NT2/D1 (cell line): ENCODE measurements at regions not wholly inside any gene's neighbourhood (a gene's known extent, or its start where the extent isn't known, plus 50 kb on each side); places are given as distances from the start of the nearest gene placed in this dataset.

Experiments
- DNase-seq: peaks from one replicate; pipeline ENCODE4 v3.0.0-alpha.2; 2011; ENCODE audit warnings: low read depth, low spot score
- H3K27me3 ChIP-seq: 2 replicates; pipeline ENCODE4 v1.6.0; 2011; ENCODE audit warnings: mild to moderate bottlenecking; ENCODE audit not compliant: insufficient read length, insufficient read depth
- H3K36me3 ChIP-seq: 2 replicates; pipeline ENCODE4 v1.6.1; 2011; ENCODE audit warnings: mild to moderate bottlenecking, low read length, mixed read lengths; ENCODE audit not compliant: insufficient read depth, insufficient read length
- H3K4me1 ChIP-seq: 2 replicates; pipeline ENCODE4 v1.5.1; 2011; ENCODE audit not compliant: insufficient read depth, insufficient read length
- H3K4me3 ChIP-seq: 2 replicates; pipeline ENCODE4 v1.5.1; 2011; ENCODE audit warnings: low read depth; ENCODE audit not compliant: insufficient read length
- H3K9ac ChIP-seq: 2 replicates; pipeline ENCODE4 v1.6.0; 2011; ENCODE audit warnings: low read depth; ENCODE audit not compliant: insufficient read length
- H3K9me3 ChIP-seq: 2 replicates; pipeline ENCODE4 v1.5.1; 2011; ENCODE audit warnings: mild to moderate bottlenecking, low read length; ENCODE audit not compliant: insufficient read depth
- SUZ12 ChIP-seq: IDR thresholded peaks from 2 replicates; pipeline ENCODE4 v1.6.1; 2011; ENCODE audit not compliant: insufficient read length, insufficient read depth; ENCODE audit errors: extremely low read depth
- YY1 ChIP-seq: IDR thresholded peaks from 2 replicates; pipeline ENCODE4 v1.6.1; 2011; ENCODE audit not compliant: insufficient read length, insufficient read depth
- ZNF274 ChIP-seq: IDR thresholded peaks from 2 replicates; pipeline ENCODE4 v1.6.1; 2011; ENCODE audit warnings: mild to moderate bottlenecking, low read depth, low read length

DNA sequence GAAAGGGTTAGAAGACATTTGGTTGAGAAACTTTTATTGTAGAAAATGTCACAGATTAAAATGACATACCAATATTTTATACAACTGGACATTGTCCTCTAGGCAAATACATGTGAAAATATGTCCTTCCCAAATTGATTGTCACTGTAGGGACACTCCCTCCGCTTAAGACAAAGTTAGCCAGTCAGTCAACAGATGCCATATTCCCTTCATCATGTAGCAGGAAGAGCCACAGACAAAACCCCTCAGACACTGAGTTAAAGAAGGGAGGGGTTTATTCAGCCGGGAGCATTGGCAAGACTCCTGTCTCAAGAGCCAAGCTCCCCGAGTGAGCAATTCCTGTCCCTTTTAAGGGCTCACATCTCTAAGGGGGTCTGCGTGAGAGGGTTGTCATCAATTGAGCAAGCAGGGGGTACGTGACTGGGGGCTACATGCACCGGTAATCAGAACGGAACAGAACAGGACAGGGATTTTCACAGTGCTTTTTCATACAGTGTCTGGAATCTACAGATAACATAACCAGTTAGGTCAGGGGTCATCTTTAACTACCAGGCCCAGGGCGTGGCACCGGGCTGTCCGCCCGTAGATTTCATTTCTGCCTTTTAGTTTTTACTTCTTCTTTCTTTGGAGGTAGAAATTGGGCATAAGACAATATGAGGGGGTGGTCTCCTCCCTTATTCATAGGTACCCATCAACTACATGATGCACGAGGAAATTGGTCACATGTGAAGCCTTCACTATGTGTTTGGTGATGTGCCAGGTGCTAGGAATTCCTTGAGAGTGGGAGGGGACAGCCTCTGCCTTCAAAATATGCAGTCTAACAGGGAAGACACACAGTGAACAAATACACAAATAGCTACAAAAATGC, 155.7 kb upstream of the CDYL start:
- H3K36me3 ChIP-seq = no peaks in the 10 kb centered on the region
- H3K4me3 ChIP-seq = no peak overlapping the region
- H3K4me1 ChIP-seq = no peaks in the 10 kb centered on the region
- no peaks in the 10 kb centered on the region for H3K27me3 ChIP-seq
- TF ChIP-seq ZNF274 (no peak), SUZ12 (no peak), YY1 (no peak)
- DNase-seq = no peak
- no peaks in the 10 kb centered on the region for H3K9me3 ChIP-seq
- H3K9ac ChIP-seq = no peak overlapping the region

DNA sequence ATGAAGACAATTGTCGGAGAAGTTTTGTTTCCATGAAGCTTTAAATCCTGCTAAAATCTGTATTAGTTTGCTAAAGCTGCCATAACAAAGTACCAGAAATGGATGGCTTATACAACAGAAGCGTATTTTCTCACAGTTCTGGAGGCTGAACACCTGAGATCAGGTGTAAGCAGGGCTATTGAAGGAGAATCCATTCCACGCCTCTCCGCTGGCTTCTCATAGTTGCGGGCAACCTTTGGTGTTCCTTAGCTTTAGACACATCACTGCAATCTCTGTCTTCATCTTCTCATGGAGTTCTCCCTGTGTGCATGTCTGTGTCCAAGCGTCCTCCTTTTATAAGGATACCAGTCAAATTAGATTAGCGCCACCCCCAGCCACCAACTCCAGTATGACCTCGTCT, 159.9 kb upstream of the CDYL start:
- no peaks in the 10 kb centered on the region for H3K27me3 ChIP-seq
- H3K9ac ChIP-seq = no peak overlapping the region
- DNase-seq = no peak
- no peaks in the 10 kb centered on the region for H3K9me3 ChIP-seq
- H3K4me1 ChIP-seq = no peaks in the 10 kb centered on the region
- TF ChIP-seq YY1 (no peak), SUZ12 (no peak), ZNF274 (no peak)
- H3K4me3 ChIP-seq = no peak overlapping the region
- no peaks in the 10 kb centered on the region for H3K36me3 ChIP-seq

DNA sequence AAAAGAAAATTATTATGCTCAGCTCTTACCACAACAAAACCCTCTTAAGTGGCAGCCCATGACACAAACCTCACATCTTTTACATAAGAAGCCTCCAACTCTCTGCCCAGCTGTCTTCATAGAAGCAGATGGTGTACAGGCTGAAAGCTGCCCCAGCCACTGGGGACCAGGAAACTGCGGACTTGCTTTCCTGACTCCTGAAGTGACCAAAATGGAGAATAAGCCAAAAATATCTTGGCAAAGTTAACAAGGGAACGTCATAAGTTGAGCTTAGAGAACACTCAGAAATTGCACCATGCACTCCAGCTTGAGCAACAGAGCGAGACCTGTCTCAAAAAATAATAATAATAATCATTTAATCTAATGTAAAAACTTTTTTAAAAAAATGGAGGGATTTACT, 160.3 kb upstream of the CDYL start:
- Histone ChIP-seq H3K36me3 (no peaks in the 10 kb centered on the region), H3K9ac (no peak overlapping the region), H3K4me3 (no peak overlapping the region), H3K27me3 (no peaks in the 10 kb centered on the region), H3K9me3 (no peaks in the 10 kb centered on the region), H3K4me1 (no peaks in the 10 kb centered on the region)
- DNase-seq = no peak
- TF ChIP-seq ZNF274 (no peak), SUZ12 (no peak), YY1 (no peak)

DNA sequence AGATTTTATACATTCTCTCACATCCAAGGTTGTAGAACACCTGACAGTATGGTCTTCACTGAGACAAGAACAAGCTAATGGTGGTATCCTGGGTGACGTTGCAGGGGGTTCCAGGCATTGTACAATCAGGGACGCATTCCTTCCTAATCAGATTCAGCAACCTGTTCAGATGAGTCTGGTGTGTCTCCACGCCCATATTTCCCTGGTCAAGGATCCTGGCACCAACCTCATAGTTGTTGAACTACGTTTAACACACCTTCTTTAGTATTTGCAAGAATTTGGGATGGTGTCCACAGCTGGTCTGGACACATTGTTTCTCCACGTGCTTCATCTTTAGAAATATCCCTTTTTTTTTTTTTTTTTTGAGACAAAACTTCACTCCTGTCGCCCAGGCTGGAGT, 161.0 kb upstream of the CDYL start:
- no peak for TF ChIP-seq YY1
- TF ChIP-seq SUZ12 = no peak
- TF ChIP-seq ZNF274 = no peak
- H3K9me3 ChIP-seq = no peaks in the 10 kb centered on the region
- no peaks in the 10 kb centered on the region for H3K27me3 ChIP-seq
- no peaks in the 10 kb centered on the region for H3K36me3 ChIP-seq
- H3K4me3 ChIP-seq = no peak overlapping the region
- H3K4me1 ChIP-seq = no peaks in the 10 kb centered on the region
- H3K9ac ChIP-seq = no peak overlapping the region
- DNase-seq = no peak

DNA sequence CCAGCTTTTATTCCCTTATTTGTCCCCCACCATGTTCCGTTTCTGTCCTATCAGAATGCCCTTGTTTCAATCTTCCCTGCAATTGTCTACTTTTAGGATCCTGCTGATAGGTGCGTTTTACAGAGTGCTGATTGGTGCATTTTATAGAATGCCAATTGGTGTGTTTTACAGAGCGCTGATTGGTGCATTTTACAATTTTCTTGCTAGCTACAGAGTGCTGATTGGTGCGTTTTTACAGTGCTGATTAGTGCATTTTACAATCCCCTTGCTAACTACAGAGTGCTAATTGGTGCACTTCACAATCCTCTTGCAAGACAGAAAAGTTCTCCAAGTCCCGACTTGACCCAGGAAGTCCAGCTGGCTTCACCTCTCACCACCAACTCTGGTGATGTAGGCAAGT, 161.6 kb upstream of the CDYL start:
- H3K36me3 ChIP-seq = no peaks in the 10 kb centered on the region
- H3K4me1 ChIP-seq = no peaks in the 10 kb centered on the region
- TF ChIP-seq YY1 (no peak), SUZ12 (no peak), ZNF274 (no peak)
- no peaks in the 10 kb centered on the region for H3K27me3 ChIP-seq
- DNase-seq = no peak
- H3K9ac ChIP-seq = no peak overlapping the region
- no peaks in the 10 kb centered on the region for H3K9me3 ChIP-seq
- H3K4me3 ChIP-seq = no peak overlapping the region

DNA sequence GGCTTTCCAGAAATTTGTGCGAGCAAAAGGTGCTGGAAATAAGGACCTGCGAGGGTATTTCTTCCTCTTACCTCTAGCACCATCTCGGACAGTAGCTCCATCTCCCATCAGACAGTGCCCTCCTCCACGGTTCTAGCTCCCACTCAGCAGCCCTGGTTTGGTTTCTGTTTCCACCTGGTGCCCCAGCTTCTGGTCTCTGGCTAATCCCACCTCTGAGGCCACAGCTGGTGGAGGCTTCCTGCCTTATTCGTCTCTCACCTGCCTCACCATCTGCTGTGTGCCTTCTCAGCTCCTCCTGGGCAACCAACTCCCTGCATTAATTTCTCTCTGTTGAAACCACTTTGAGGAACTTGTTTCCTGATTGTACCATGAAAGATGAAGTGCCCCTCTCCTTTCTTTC, 162.4 kb upstream of the CDYL start:
- Histone ChIP-seq H3K4me3 (no peak overlapping the region), H3K9ac (no peak overlapping the region), H3K27me3 (no peaks in the 10 kb centered on the region), H3K4me1 (no peaks in the 10 kb centered on the region), H3K9me3 (no peaks in the 10 kb centered on the region), H3K36me3 (no peaks in the 10 kb centered on the region)
- DNase-seq = no peak
- no peak for TF ChIP-seq YY1
- no peak for TF ChIP-seq ZNF274
- TF ChIP-seq SUZ12 = no peak

DNA sequence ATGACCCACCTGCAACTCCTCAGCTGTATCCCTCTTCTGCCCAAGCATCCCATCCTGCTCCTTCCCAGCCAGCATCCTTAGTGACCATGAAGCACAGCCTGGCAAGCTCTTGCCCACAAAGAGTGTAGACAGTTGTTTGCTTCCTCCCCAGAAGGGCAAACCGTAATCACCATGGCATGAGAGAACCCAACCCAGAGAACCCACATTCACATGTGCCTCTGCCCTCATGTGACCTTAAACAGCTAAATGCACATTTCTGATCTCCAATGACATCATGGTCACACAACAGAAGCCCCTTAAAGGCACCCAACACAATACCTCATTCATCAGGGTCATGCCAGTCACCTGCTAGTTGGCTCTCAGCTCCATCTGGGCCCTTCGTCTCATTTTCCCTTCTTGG, 162.8 kb upstream of the CDYL start:
- Histone ChIP-seq H3K9ac (no peak overlapping the region), H3K9me3 (no peaks in the 10 kb centered on the region), H3K4me1 (no peaks in the 10 kb centered on the region), H3K4me3 (no peak overlapping the region), H3K36me3 (no peaks in the 10 kb centered on the region), H3K27me3 (no peaks in the 10 kb centered on the region)
- no peak for DNase-seq
- TF ChIP-seq SUZ12 (no peak), ZNF274 (no peak), YY1 (no peak)
